ENCODE measurements at regions not wholly inside any gene's neighbourhood (a gene's known extent, or its start where the extent isn't known, plus 50 kb on each side); places are given as distances from the start of the nearest gene placed in this dataset.

DNA sequence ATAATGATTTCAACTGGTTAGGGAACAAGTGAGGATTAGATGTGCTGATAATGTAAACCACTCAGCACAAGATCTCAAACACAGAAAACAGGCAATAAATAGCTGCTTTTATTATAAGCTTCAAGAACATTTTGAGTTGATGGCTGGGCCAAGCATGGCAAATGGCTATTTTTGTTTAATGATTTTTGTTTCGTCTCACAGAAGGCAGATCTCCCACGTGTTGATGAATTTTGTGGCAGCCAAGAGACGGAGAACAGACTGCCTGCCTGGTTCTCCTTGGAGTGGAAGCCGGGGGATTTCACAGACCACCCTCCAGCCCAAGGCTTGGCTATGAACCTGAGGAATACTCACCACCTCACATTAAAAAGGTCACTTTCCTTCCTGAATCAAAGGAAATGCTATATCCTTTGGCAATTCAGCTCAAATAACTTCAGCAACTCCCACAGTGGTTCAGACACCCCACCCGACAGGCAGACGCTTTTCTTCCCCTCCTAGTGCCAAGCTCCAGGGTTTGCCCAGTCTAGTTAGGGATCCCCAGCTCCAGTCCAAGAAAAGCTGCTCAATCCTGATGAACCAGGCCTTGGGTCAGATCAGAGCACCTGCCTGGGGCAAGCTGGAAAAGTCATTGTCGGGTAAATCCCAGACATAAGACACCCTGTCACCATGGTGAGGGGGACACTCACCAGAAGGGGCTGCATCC lies 593.5 kb downstream of the TOX3 start:
- no peak overlapping the region for H3K9ac ChIP-seq (ENCODE audit: insufficient read depth, low read depth, low read length)
- 11% methylated on average over 6 of the region's 7 CpGs for WGBS (ENCODE audit: low lambda C conversion rate)
- TF ChIP-seq ESRRA (CRISPR knock-in tag; IDR thresholded peaks at IDR 0.05; ENCODE audit: low read depth), result no peak
- no peak for TF ChIP-seq ZZZ3 (CRISPR knock-in tag; IDR thresholded peaks at IDR 0.05; ENCODE audit: borderline replicate concordance)
- TF ChIP-seq SATB2 (CRISPR knock-in tag; IDR thresholded peaks at IDR 0.05), result no peak
- no peak for TF ChIP-seq PLRG1 (conservative IDR thresholded peaks at IDR 0.05)
- no peak for TF ChIP-seq REPIN1 (CRISPR knock-in tag; IDR thresholded peaks at IDR 0.05; ENCODE audit: borderline replicate concordance, low read depth)
- no peak for TF ChIP-seq RARA (CRISPR knock-in tag; IDR thresholded peaks at IDR 0.05)
- TF ChIP-seq, protein P1, sequence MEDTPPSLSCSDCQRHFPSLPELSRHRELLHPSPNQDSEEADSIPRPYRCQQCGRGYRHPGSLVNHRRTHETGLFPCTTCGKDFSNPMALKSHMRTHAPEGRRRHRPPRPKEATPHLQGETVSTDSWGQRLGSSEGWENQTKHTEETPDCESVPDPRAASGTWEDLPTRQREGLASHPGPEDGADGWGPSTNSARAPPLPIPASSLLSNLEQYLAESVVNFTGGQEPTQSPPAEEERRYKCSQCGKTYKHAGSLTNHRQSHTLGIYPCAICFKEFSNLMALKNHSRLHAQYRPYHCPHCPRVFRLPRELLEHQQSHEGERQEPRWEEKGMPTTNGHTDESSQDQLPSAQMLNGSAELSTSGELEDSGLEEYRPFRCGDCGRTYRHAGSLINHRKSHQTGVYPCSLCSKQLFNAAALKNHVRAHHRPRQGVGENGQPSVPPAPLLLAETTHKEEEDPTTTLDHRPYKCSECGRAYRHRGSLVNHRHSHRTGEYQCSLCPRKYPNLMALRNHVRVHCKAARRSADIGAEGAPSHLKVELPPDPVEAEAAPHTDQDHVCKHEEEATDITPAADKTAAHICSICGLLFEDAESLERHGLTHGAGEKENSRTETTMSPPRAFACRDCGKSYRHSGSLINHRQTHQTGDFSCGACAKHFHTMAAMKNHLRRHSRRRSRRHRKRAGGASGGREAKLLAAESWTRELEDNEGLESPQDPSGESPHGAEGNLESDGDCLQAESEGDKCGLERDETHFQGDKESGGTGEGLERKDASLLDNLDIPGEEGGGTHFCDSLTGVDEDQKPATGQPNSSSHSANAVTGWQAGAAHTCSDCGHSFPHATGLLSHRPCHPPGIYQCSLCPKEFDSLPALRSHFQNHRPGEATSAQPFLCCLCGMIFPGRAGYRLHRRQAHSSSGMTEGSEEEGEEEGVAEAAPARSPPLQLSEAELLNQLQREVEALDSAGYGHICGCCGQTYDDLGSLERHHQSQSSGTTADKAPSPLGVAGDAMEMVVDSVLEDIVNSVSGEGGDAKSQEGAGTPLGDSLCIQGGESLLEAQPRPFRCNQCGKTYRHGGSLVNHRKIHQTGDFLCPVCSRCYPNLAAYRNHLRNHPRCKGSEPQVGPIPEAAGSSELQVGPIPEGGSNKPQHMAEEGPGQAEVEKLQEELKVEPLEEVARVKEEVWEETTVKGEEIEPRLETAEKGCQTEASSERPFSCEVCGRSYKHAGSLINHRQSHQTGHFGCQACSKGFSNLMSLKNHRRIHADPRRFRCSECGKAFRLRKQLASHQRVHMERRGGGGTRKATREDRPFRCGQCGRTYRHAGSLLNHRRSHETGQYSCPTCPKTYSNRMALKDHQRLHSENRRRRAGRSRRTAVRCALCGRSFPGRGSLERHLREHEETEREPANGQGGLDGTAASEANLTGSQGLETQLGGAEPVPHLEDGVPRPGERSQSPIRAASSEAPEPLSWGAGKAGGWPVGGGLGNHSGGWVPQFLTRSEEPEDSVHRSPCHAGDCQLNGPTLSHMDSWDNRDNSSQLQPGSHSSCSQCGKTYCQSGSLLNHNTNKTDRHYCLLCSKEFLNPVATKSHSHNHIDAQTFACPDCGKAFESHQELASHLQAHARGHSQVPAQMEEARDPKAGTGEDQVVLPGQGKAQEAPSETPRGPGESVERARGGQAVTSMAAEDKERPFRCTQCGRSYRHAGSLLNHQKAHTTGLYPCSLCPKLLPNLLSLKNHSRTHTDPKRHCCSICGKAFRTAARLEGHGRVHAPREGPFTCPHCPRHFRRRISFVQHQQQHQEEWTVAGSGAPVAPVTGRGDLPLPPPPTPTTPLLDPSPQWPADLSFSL (CRISPR knock-in tag; IDR thresholded peaks at IDR 0.05), result no peak
- no peak for TF ChIP-seq ZNF775 (CRISPR knock-in tag; IDR thresholded peaks at IDR 0.05; ENCODE audit: borderline replicate concordance)
- TF ChIP-seq ZNF207 (IDR thresholded peaks at IDR 0.05; ENCODE audit: borderline replicate concordance), result no peak
- TF ChIP-seq ZMYM2 (CRISPR knock-in tag; IDR thresholded peaks at IDR 0.05), result no peak
- no peak for TF ChIP-seq ZNF724P (CRISPR knock-in tag; IDR thresholded peaks at IDR 0.05; ENCODE audit: borderline replicate concordance)
- TF ChIP-seq, protein P2, sequence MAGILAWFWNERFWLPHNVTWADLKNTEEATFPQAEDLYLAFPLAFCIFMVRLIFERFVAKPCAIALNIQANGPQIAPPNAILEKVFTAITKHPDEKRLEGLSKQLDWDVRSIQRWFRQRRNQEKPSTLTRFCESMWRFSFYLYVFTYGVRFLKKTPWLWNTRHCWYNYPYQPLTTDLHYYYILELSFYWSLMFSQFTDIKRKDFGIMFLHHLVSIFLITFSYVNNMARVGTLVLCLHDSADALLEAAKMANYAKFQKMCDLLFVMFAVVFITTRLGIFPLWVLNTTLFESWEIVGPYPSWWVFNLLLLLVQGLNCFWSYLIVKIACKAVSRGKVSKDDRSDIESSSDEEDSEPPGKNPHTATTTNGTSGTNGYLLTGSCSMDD (CRISPR knock-in tag; IDR thresholded peaks at IDR 0.05), result no peak
- TF ChIP-seq ZNF441 (CRISPR knock-in tag; IDR thresholded peaks at IDR 0.05; ENCODE audit: borderline replicate concordance), result no peak
- TF ChIP-seq KMT2B (CRISPR knock-in tag; IDR thresholded peaks at IDR 0.05), result no peak
- no peak for TF ChIP-seq ZFP36 (IDR thresholded peaks at IDR 0.05; ENCODE audit: borderline replicate concordance, low read depth, low read length, partially characterized antibody)
- no peak for TF ChIP-seq HNRNPL (IDR thresholded peaks at IDR 0.05; ENCODE audit: low read depth, low read length)
- TF ChIP-seq NR2C2 (CRISPR knock-in tag; IDR thresholded peaks at IDR 0.05; ENCODE audit: borderline replicate concordance), result no peak
- no peak for TF ChIP-seq HHEX (CRISPR knock-in tag; IDR thresholded peaks at IDR 0.05)
- no peak for TF ChIP-seq ZNF296 (CRISPR knock-in tag; conservative IDR thresholded peaks at IDR 0.05)
- no peak for TF ChIP-seq ARID2 (CRISPR knock-in tag; IDR thresholded peaks at IDR 0.05; ENCODE audit: borderline replicate concordance)
- no peak overlapping the region for H3K4me3 ChIP-seq (replicated peaks in 1 of 3; ENCODE audit: insufficient read depth in 1 of 3, low read depth in 2 of 3, low read length in 3 of 3)
- in situ Hi-C loops (cut with HindIII; ENCODE audit: extremely low pct_ligation_motif_present, low pct_unique_long_range_greater_than_20kb), result no loop called here
- H3K4me1 ChIP-seq (ENCODE audit: insufficient read depth, low read length), result no peaks in the 10 kb centered on the region
- H3K27ac ChIP-seq (ENCODE audit: extremely low read length, insufficient read depth, low read length), result no peak overlapping the region
- BruUV-seq (replicated peaks), result no TSS peak
- ChIA-PET POLR2A (no interaction called here), CTCF (ENCODE audit: low intra/inter-chr PET ratio, low total read pairs) (no interaction called here)
- FAIRE-seq (no peak), ATAC-seq (no peak), DNase-seq (ENCODE audit: low spot score) (no peak)
- intact Hi-C loops (cut with micrococcal nuclease; ENCODE audit: unreplicated experiment), result no loop called here
- H3K4me2 ChIP-seq (ENCODE audit: low read depth, low read length), result no peak overlapping the region
- H4K20me1 ChIP-seq (ENCODE audit: insufficient read depth, low read length), result no peaks in the 10 kb centered on the region
- H3K9me3 ChIP-seq (ENCODE audit: low read length), result no peaks in the 10 kb centered on the region
- peaks cover 0 to 7% of the 10 kb centered on the region in 2 experiments; a peak in 4 of 5 replicates for H3K27me3 ChIP-seq (ENCODE audit: control insufficient read depth in 1 of 2, insufficient read depth in 2 of 2, low read length in 2 of 2)
- H2AFZ ChIP-seq (ENCODE audit: low read length), result no peak overlapping the region
- no peaks in the 10 kb centered on the region for H3K79me2 ChIP-seq (ENCODE audit: insufficient read depth, low read length)
- no peaks in the 10 kb centered on the region for H3K36me3 ChIP-seq (replicated peaks in 1 of 2; ENCODE audit: control insufficient read depth in 1 of 2, insufficient read depth in 2 of 2, low read length in 2 of 2)
